Right renal cortex interstitium (tissue), 3 donors: ENCODE measurements at regions not wholly inside any gene's neighbourhood (a gene's known extent, or its start where the extent isn't known, plus 50 kb on each side); places are given as distances from the start of the nearest gene placed in this dataset.
"Not testable (repeated sequence)": the region's sequence is repeated elsewhere in the genome, so short reads cannot be mapped to it uniquely, and the experiment has no call there.

Experiments used
- DNase-seq, 3 donors: peaks; one replicate each; pipeline ENCODE4 v3.0.0-alpha.2; 2013; ENCODE audit warnings: low read depth in 3 of 3, low spot score in 2 of 3

GRCh38 chr5:17755406-17755805 is 121.1 kb downstream of the TAF11L14 start:
- DNase-seq, result not testable (repeated sequence)

- no peak for DNase-seq
Measured at GRCh38 chr5:17761326-17761725, 127.1 kb downstream of the TAF11L14 start.

- no peak for DNase-seq
Measured at GRCh38 chr5:17763301-17763700, 129.0 kb downstream of the TAF11L14 start.

GRCh38 chr5:17766031-17766430 is 131.8 kb downstream of the TAF11L14 start:
- DNase-seq, result no peak

- DNase-seq, result no peak
Measured at GRCh38 chr5:17769277-17769676, 135.0 kb downstream of the TAF11L14 start.

- DNase-seq, result no peak
Measured at GRCh38 chr5:17772232-17772631, 138.0 kb downstream of the TAF11L14 start.

- no peak for DNase-seq
Measured at GRCh38 chr5:17785774-17786173, 151.5 kb downstream of the TAF11L14 start.

GRCh38 chr5:17788351-17788750 is 154.1 kb downstream of the TAF11L14 start:
- DNase-seq, result no peak

- no peak for DNase-seq
Measured at GRCh38 chr5:17794201-17794600, 159.9 kb downstream of the TAF11L14 start.

- no peak for DNase-seq
Measured at GRCh38 chr5:17794815-17795214, 160.6 kb downstream of the TAF11L14 start.

GRCh38 chr5:17796142-17796541 is 161.9 kb downstream of the TAF11L14 start:
- DNase-seq, result no peak

GRCh38 chr5:17796757-17797396 is 162.6 kb downstream of the TAF11L14 start:
- DNase-seq, result no peak

- no peak for DNase-seq
Measured at GRCh38 chr5:17799521-17799920, 165.3 kb downstream of the TAF11L14 start.

GRCh38 chr5:17801595-17801994 is 167.3 kb downstream of the TAF11L14 start:
- DNase-seq, result no peak

GRCh38 chr5:17802256-17802655 is 168.0 kb downstream of the TAF11L14 start:
- no peak for DNase-seq

GRCh38 chr5:17803971-17804370 is 169.7 kb downstream of the TAF11L14 start:
- no peak for DNase-seq

- no peak for DNase-seq
Measured at GRCh38 chr5:17805227-17805825, 171.1 kb downstream of the TAF11L14 start.

GRCh38 chr5:17806818-17807468 is 172.7 kb downstream of the TAF11L14 start:
- no peak for DNase-seq

GRCh38 chr5:17808566-17808965 is 174.3 kb downstream of the TAF11L14 start:
- DNase-seq, result no peak

- no peak for DNase-seq
Measured at GRCh38 chr5:17810734-17811133, 176.5 kb downstream of the TAF11L14 start.

- DNase-seq, result no peak
Measured at GRCh38 chr5:17813214-17813613, 179.0 kb downstream of the TAF11L14 start.

- DNase-seq, result no peak
Measured at GRCh38 chr5:17816505-17816904, 182.2 kb downstream of the TAF11L14 start.
